ENCODE measurements at regions not wholly inside any gene's neighbourhood (a gene's known extent, or its start where the extent isn't known, plus 50 kb on each side); places are given as distances from the start of the nearest gene placed in this dataset.
A peak's percentile ranks its signal among the peaks of the same experiment; 100 is the strongest.

DNA sequence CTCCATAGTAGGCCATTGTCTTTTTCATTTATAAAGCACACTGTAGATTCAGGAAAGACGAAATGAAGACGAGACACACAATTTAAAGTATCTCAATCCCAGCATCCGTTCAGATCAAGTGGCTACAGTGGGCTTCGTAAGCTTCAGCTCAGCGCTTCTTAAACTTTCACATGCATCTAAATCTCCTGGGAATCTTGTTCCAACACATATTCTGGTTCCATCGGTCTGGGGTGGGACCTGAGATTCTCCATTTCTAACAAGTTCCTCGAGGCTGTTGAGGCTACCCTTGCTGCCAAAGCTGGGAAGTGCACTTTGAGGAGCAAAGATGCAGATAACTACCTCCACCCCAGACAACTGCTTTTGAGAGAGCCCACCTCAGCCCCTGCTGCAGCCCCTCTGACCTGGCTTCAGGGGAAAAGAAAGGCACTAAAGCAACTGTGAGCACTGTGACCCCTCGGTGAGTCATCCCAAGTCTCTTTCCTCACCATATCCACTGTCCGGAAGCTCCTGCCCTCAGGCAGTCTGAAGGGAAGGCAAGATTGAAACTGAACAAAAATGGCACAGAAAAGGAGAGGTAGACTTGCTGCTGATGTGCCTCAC is 201.1 kb upstream of the FBXO11 start (continued):
- TF ChIP-seq, protein P1, sequence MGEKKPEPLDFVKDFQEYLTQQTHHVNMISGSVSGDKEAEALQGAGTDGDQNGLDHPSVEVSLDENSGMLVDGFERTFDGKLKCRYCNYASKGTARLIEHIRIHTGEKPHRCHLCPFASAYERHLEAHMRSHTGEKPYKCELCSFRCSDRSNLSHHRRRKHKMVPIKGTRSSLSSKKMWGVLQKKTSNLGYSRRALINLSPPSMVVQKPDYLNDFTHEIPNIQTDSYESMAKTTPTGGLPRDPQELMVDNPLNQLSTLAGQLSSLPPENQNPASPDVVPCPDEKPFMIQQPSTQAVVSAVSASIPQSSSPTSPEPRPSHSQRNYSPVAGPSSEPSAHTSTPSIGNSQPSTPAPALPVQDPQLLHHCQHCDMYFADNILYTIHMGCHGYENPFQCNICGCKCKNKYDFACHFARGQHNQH (CRISPR knock-in tag; IDR thresholded peaks at IDR 0.05): no peak
- peak; percentile 48; the same call in 1 of the 2 replicates for TF ChIP-seq FOSL1 (CRISPR knock-in tag; IDR thresholded peaks at IDR 0.05; ENCODE audit: borderline replicate concordance)
- TF ChIP-seq, protein P2, sequence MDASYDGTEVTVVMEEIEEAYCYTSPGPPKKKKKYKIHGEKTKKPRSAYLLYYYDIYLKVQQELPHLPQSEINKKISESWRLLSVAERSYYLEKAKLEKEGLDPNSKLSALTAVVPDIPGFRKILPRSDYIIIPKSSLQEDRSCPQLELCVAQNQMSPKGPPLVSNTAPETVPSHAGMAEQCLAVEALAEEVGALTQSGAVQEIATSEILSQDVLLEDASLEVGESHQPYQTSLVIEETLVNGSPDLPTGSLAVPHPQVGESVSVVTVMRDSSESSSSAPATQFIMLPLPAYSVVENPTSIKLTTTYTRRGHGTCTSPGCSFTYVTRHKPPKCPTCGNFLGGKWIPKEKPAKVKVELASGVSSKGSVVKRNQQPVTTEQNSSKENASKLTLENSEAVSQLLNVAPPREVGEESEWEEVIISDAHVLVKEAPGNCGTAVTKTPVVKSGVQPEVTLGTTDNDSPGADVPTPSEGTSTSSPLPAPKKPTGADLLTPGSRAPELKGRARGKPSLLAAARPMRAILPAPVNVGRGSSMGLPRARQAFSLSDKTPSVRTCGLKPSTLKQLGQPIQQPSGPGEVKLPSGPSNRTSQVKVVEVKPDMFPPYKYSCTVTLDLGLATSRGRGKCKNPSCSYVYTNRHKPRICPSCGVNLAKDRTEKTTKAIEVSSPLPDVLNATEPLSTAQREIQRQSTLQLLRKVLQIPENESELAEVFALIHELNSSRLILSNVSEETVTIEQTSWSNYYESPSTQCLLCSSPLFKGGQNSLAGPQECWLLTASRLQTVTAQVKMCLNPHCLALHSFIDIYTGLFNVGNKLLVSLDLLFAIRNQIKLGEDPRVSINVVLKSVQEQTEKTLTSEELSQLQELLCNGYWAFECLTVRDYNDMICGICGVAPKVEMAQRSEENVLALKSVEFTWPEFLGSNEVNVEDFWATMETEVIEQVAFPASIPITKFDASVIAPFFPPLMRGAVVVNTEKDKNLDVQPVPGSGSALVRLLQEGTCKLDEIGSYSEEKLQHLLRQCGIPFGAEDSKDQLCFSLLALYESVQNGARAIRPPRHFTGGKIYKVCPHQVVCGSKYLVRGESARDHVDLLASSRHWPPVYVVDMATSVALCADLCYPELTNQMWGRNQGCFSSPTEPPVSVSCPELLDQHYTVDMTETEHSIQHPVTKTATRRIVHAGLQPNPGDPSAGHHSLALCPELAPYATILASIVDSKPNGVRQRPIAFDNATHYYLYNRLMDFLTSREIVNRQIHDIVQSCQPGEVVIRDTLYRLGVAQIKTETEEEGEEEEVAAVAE (CRISPR knock-in tag; IDR thresholded peaks at IDR 0.05; ENCODE audit: borderline replicate concordance): no peak
- TF ChIP-seq, protein P3, sequence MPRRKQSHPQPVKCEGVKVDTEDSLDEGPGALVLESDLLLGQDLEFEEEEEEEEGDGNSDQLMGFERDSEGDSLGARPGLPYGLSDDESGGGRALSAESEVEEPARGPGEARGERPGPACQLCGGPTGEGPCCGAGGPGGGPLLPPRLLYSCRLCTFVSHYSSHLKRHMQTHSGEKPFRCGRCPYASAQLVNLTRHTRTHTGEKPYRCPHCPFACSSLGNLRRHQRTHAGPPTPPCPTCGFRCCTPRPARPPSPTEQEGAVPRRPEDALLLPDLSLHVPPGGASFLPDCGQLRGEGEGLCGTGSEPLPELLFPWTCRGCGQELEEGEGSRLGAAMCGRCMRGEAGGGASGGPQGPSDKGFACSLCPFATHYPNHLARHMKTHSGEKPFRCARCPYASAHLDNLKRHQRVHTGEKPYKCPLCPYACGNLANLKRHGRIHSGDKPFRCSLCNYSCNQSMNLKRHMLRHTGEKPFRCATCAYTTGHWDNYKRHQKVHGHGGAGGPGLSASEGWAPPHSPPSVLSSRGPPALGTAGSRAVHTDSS (CRISPR knock-in tag; conservative IDR thresholded peaks at IDR 0.05): no peak
- TF ChIP-seq ZFP36 (IDR thresholded peaks at IDR 0.05; ENCODE audit: borderline replicate concordance, low read depth, low read length, partially characterized antibody): no peak
- TF ChIP-seq NBN (conservative IDR thresholded peaks at IDR 0.05): no peak
- peak; percentile 34; the same call in 1 of the 2 replicates for TF ChIP-seq HOMEZ (CRISPR knock-in tag; IDR thresholded peaks at IDR 0.05; ENCODE audit: low read depth)
- no peak for TF ChIP-seq DMAP1 (CRISPR knock-in tag; IDR thresholded peaks at IDR 0.05)
- TF ChIP-seq, protein P4, sequence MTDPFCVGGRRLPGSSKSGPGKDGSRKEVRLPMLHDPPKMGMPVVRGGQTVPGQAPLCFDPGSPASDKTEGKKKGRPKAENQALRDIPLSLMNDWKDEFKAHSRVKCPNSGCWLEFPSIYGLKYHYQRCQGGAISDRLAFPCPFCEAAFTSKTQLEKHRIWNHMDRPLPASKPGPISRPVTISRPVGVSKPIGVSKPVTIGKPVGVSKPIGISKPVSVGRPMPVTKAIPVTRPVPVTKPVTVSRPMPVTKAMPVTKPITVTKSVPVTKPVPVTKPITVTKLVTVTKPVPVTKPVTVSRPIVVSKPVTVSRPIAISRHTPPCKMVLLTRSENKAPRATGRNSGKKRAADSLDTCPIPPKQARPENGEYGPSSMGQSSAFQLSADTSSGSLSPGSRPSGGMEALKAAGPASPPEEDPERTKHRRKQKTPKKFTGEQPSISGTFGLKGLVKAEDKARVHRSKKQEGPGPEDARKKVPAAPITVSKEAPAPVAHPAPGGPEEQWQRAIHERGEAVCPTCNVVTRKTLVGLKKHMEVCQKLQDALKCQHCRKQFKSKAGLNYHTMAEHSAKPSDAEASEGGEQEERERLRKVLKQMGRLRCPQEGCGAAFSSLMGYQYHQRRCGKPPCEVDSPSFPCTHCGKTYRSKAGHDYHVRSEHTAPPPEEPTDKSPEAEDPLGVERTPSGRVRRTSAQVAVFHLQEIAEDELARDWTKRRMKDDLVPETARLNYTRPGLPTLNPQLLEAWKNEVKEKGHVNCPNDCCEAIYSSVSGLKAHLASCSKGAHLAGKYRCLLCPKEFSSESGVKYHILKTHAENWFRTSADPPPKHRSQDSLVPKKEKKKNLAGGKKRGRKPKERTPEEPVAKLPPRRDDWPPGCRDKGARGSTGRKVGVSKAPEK (CRISPR knock-in tag; IDR thresholded peaks at IDR 0.05; ENCODE audit: borderline replicate concordance): no peak
- no peak for TF ChIP-seq ZNF598 (CRISPR knock-in tag; IDR thresholded peaks at IDR 0.05; ENCODE audit: borderline replicate concordance)
- TF ChIP-seq TBX3 (IDR thresholded peaks at IDR 0.05; ENCODE audit: borderline replicate concordance): no peak
- TF ChIP-seq ZBTB21 (CRISPR knock-in tag; IDR thresholded peaks at IDR 0.05): no peak
- no peak for TF ChIP-seq SKIL (CRISPR knock-in tag; IDR thresholded peaks at IDR 0.05; ENCODE audit: borderline replicate concordance)
- TF ChIP-seq GABPA (IDR thresholded peaks at IDR 0.05; ENCODE audit: low read depth, low read length): no peak
- peak; percentile 21; the same call in 1 of the 2 replicates for TF ChIP-seq GABPA (CRISPR knock-in tag; IDR thresholded peaks at IDR 0.05; ENCODE audit: low read depth)
